SIG-M5 treated with dmso at 0.1 percent for 504 hours (cell line): ENCODE measurements at regions not wholly inside any gene's neighbourhood (a gene's known extent, or its start where the extent isn't known, plus 50 kb on each side); places are given as distances from the start of the nearest gene placed in this dataset.
A peak's percentile ranks its signal among the peaks of the same experiment; 100 is the strongest.

ENCODE experiments used
- DNase-seq: peaks from one replicate; lab custom pipeline; 2025; ENCODE audit not compliant: unreplicated experiment; lab: John Stamatoyannopoulos, UW

DNA sequence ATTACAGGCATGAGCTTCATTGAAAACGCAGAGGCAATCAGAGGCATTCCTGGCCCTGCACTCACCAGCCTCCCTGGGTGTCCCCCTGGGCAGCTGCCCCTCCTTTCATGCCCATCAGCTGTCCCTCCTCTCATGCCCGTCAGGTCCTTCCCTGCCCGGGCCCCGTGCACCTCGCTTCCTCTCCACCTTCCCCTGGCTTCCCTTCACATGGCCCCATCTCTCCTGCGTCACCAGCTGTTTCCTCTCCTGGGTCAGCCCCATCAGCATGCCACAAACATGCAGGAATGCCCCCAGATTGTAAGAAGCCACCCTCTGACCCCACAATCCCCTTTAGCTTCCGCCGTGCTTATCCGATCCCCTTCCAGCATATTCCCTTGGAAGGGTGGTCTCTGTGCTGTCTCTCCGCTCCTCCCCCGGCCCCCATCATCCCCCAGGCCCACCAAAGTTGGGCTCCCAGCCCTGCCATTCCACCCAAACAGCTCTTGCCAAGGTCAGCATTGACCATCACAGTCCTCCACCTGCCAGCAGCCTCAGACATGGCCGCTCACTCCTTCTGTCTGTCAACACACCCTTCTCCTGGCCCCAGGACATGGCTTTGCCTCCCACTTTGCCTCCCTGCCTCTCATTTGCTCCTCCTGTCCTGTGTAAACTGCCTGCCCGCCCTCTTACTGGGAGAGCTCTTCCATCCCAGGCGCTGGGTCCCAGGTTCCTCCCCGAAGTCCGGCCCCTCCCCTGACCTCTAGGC lies 98.6 kb upstream of the IER5L start:
- no peak for DNase-seq

DNA sequence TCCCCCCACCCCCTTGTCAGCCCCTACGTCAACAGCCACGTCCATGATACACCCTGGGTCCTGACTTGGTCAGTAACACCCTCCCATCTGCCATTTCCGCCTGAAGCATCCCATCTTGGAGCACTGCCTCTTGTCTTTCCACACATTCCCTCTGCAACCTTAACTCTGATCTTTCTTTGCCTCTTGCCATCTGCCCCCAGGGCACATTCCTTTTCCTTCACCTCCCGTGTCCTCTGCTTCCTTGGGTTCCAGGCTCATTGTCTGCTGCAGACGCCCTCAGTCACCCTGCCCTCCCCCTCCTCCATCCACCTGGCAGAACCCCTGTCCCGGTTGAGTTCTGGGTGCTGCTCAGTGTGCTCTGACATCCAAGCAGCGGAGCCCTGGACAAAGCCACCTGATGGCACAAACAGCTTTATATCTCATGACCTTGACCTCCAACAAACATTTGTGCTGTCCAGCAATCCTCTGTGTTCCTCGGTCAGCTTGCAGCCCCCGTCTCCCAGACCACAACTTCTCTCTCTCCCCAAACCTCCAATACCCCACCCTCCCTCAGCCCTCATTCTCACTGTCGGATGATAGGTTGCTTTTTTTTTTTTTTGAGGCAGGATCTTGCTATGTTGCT lies 97.7 kb upstream of the IER5L start:
- DNase-seq: no peak

DNA sequence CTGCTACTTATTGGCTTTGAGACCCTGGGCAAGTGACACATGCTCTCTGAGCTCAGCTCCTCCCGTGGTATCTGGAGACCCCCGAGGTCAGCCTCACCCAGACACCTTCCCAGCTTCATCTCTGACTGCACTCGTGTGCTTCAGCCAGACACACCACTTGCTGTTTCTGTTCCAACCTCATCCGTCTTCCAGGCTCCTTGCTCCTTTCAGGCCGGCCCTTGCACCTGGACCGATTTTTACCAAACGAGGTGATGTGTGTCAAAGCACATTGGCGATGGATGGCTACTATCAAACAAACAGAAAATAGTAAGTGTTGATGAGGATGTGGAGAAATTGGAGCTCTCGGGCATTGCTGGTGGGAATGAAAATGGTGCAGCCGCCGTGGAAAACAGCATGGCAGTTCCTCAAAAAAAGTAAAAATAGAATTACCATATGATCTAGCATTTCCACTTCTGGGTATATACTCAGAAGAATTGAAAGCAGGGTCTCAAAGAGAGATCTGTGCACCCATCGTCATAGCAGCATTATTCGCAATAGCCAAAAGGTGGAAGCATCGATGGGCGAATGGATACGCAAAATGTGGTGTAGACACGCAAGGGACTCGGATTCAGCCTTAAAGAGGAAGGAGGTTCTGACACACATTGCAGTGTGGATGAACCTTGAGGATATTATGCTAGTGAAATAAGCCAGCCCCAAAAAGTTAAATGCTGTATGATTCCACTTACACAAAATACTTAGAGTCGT lies 96.1 kb upstream of the IER5L start:
- DNase-seq: no peak

DNA sequence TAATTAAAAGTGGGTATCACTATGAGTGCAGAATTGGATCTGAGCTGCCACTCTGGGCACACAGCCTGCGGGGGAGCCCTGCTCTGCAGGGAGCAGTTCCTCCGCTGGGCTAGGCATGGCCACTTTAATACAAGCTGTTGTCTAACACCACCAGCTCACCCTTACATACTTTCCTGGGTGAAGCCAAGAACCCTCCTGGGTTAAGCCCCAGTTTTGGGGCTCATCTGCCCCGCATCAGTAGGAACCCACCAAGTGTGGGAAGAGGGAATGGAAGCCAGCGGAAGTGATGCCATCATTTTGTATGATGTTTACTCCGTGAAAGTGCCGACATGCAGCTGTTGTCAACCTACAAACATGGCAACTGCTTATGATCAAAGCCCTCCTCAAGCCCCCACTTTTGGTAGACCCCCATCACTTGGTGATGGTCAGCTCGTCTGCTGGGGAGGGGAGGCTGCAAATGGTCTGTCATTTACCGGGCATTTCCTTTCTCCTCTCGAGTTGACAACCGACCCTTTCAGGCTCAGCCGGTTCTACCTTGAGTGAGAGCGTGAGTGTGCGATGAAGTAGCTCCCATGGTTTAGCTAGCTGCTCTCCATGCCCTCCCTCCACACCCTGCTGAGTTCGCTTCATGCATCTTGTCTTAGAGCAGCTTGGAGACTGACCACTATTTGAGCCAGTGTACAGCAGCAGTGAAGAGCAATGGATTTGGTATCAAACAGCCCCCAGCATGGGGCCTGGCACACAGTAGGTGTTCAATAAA lies 95.3 kb upstream of the IER5L start:
- no peak for DNase-seq

DNA sequence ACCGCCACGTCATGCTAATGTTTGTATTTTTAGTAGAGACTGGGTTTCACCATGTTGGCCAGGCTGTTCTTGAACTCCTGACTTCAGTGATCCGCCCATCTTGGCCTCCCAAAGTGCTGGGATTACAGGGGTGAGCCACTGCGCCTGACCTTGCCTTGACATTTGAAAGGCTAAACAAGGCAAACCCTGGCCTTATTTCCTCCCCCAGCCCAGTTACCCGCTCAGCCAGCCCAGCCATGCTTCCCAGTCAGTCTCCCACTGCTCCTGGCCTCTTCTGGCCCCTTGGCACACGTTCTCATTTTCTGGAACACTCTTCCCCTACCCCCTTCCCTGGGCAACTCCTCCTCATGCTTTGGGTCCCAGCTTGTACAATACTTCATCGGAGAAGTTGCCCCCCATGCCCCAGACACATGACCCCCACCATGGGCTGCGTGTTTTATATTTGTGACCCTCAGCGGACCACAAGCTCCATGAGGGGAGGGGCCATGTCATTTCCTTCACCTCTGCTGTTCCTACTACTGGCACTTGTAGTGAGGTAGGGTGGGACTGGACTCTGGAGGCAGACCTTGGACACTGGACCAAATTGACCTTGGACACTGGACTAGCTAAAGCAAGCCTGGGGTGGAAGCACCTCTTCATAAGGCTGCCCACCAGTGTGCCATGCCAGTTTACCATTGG lies 94.4 kb upstream of the IER5L start:
- no peak for DNase-seq

DNA sequence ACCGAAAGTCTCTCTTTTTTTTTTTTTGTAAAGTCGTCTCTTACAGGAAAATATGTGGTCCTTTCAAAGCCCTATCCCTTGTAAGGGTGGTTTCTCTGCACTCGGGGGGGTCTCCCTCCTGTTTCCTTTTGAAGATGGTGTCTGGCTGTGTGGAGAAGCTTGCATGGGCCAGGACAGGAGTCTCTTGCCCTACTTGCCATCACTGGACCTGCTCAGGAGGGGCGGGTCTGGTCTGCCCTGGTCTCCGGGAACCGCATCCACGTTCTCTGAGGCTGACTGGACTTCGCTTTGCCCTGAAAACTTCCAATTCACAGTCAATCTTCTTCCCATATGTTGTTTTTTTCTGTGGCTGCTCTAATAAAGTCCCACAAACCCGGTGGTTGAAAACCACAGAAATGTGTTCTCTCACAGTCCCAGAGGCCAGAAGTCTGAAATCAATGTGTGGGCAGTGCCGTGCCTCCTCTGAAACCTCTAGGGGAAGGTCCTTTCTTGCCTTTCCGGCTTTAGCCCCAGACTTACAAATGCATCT lies 92.9 kb upstream of the IER5L start:
- no peak for DNase-seq

DNA sequence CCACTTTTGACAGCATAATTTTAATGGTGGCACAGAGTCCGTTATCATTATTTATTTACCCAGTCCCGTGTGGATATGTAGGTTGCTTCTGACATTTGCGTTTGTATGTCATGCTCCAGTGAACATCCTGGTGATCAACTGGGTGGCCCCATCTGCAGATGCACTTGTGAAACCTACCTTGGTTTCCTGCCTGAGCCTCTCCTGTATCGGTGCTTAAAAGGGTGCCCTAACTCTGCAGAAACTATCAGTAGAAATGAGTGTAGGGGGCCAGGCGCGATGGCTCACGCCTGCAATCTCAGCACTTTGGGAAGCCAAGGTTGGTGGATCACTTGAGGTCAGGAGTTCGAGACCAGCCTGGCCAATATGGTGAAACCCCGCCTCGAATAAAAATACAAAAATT lies 92.1 kb upstream of the IER5L start:
- no peak for DNase-seq

DNA sequence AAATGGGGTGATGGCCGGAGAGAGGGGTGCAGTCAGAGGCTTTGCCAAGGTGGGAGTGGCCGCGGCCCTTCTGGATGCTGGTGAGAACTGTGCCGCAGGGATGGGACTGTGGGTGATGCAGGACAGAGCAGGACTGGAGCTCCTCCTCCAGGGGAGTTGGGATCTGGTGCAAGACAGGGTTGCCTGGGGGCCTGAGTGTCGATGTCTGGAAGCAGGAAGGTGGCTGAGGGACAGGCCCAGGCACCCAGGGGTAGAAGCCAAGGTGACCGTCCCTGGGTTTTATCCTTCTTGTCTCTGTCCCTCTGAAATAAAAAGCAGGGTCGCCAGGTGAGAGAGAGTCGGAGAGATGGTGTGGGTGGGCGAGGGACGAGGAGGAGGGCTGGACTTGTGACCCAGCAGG lies 89.1 kb upstream of the IER5L start:
- no peak for DNase-seq

DNA sequence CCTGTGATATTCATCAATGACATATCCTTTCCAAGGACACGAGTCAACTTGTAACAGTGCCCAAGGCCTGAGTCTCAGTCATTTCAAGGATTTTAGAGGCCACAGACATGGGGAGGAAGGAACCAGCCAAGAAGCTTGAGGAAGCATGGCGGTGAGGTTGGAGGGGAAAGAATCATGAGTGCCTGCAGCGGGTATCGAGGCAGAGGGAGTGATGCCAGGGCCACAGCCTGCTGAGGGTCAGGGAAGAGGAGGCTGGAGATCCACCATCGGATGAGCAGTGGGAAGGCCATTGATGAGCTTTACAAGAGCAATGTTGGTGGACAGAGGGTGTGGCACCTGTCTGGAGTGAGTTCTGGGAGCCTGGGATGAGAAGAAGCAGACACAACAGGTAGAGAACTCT lies 88.5 kb upstream of the IER5L start:
- DNase-seq: no peak

DNA sequence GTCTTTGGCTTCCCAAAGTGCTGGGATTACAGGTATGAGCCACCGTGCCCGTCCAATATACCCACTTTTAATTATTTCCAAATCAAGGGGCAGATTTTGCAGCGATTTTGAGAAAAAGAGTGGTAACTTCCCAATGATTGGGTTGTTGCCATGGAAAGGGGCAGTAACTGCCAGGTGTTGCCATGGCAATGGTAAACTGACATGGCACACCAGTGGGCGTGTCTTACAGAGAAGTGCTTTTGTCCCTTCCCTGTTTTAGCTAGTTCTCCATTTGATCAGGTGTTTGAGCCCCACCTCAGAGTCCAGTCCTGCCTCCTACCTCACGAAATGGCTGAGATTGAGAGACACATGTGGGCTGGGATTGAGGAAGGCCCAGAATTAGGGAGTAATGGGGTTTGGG lies 86.3 kb upstream of the IER5L start:
- no peak for DNase-seq

DNA sequence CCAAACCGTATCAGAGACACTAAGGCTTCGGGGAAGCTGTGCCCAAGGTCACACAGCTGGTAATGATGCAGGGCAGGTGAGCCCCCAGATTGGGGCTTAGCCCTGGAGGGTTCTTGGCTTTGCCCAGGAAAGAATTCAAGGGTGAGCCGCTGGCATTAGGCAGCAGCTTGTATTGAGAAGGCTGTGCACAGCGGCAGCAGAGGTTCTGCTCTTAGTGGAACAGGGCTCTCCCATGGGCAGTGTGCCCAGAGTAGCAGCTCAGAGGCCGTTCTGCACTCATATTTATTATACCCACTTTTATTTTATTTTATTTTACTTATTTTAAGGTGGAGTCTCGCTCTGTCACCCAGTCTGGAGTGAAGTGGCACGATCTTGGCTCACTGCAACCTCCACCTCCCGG lies 85.8 kb upstream of the IER5L start:
- no peak for DNase-seq

DNA sequence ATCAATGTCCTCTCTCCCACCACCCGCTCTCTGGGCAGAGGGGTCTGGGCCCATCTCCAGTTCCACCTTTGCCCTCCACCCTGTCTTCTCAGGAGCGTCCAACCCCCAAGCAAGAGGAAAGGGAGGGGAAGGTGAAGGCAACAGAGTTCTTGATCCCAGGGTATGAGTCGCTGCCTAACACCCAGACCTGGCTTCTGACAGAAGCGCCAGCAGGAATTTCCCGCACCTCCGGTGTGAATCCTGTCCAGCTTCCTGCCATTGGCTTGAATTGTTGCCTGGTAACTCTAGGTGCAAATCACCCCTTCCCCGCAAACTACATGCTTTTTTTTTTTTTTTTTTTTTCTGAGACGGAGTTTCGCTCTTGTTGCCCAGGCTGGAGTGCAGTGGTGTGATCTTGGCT lies 84.2 kb upstream of the IER5L start:
- no peak for DNase-seq

DNA sequence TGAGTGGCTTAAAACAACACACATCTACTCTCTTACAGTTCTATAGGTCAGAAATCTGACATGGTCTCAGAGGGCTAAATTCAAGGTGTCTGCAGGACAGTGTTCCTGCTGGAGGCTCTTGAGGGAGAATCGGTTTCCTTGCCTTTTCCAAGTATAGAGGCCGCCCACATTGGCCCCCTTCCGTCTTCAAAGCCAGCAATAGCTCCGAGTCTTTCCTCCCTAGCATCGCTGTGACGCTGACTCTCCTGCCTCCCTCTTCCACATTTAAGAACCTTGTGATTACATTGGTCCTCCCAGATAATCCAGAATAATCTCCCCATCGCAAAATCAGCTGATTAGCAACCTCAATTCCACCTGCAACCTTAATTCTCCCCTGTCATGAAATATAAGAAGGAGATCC lies 81.3 kb upstream of the IER5L start:
- no peak for DNase-seq

DNA sequence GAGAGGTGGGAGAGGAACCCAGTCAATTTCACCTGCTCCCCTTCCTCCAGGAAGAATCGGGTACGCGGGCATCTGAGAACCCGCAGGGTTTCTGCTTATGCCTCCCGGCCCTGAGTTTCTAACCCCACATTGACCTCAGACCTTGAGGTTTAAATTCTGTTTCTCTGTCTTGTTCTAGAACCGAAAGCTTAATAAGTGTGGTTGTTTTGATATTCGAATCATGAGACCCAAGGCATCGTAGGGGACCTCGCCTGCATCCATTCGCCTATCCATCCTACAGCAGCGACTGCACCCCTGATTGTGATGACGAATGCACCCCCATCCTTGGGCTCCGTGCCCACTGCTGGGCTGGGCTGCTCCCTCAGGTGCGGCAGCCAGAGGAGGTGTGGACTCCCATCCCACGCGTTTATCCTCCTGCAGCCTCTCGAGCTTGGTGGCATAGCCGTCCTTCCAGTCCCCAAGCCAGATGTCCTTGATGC lies 80.8 kb upstream of the IER5L start:
- no peak for DNase-seq

DNA sequence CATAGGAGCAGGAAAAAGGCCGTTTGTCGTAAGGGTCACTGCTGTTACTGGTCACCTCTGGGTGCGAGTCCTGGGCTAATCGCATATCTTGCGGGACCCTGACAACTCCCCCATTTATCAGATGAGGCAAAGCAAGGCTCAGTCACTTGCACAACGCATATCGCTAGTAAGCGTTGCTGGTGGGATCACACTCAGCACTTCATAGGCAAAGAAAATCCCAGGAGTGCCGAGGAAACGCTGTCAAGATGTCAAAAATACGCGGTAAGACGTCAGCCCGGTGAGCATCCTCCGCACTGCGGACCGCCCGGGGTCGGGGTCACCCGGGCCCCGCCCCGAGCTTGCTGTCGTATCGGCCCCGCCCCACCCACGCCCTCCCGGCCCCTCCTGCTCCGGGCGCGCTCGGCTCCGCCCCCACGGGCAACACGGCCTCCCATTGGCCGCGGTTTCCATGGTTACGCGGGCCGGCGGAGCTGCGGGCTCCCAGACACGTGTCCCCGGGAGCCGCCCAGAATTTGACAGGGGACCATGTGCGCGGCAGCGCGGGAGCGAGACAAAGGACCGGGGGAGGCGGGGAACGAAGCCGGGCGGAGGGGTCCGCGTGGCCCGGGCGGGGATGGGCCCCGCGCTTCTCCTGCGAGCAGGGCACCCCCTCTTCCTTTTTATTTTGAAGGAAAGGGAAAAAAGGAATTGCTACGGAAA lies 80.2 kb upstream of the IER5L start:
- peak; percentile 69 for DNase-seq

DNA sequence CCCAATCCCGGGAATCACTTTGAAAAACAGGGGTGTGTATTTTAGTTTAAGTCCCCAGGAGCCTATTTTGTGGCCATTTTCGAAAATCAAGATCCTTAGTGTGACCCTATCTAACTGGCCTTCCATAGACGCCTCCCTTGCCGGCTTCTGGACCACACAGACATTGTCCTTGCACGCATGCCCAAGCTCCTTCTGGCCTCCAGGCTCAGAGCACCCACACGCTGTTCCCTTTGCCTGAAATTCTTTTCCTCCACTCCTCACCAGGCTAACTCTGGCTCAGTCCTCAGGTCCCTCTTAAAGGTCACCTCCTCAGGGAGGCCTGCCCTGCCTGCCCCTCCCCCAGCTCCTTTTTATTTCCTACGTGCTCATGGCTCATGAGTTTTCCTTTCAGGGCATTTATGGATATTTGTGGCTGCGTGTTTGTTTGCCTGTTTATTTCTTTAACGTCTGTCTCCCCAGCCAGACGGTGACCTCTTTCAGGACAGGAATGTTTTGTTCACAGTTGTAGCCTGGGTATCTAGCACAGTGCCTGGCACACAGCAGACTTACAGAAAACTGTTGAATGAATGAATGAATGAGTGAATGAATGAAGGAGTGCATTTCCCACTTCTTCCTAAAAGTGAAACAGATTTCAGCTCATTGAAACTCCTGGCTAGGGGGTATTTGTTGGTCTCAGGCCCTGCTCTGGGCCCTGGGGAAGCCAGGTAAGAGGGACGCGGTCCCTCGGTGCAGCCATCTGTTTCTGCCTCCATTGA lies 79.1 kb upstream of the IER5L start:
- no peak for DNase-seq

DNA sequence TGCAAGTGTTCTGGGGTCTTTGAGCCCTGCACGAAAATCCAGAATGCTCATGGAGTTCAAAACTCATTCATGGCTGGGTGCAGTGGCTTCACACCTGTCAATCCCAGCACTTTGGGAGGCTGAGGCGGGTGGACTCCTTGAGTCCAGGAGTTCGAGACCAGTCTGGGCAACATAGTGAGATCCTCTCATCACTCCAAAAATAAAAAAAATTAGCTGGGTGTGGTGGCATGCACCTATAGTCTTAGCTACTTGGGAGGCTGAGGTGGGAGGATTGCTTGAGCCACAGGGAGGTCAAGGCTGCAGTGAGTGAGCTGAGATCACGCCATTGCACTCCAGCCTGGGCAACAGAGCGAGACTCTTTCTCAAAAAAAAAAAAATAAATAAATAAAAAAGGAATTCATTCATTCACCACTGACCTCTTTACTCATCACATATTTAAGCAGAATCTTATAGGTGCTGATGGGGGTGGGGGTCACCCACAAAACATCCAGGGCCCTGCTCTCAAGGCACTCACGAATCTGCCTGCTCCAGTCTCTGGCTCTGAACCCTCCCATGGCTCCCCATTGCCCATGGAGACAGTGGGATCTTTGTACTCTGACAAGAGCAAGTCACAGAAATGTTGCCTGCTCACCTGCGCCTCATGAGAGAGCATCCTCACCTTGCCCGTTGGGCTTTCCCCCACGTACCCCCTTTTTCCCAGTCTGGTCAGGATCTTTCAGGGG lies 76.7 kb upstream of the IER5L start:
- no peak for DNase-seq

DNA sequence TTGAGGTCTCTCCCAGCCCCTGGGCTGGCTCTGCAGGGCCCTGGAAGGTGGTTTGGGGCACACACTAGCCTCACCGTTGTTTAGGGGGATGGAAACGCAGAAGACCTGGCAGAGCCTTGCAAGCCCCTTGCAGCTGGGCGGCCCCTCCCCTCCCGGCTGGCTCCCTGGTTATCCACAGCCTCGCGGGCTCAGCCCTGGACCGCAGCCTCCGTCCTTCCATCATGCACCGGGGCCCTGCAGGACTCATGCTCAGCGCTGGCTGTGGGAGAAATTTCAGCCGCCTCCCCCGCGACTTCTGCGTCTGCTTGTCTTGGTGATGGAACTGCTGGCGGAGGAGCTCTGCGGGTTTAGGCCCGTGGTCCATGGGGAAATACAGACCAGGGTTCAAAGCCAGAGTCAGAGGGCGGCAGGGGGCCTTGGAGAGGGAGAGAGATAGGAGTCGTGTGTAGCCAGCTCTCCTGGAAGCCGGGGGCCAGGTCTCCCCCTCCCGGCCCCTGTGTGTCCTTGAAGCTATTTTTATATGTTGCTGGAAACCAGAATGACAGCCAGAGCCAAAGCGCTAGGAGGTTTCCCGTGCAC lies 75.8 kb upstream of the IER5L start:
- no peak for DNase-seq
